MM.1S (cell line): ENCODE measurements at regions not wholly inside any gene's neighbourhood (a gene's known extent, or its start where the extent isn't known, plus 50 kb on each side); places are given as distances from the start of the nearest gene placed in this dataset.

ENCODE experiments used
- DNase-seq: peaks from one replicate; pipeline ENCODE4 v3.0.0-alpha.2; 2015
- H2AFZ ChIP-seq: fragments of 300-600 bp; sonication (generic); 2 replicates; pipeline ENCODE4 v1.6.0; 2016; ENCODE audit warnings: antibody characterized with exemption, low read length
- H3F3A ChIP-seq: fragments of 300-600 bp; sonication (generic); 2 replicates; pipeline ENCODE4 v1.6.1; 2016; ENCODE audit warnings: mild to moderate bottlenecking, antibody characterized with exemption, low read length, moderate library complexity, mixed read lengths; ENCODE audit not compliant: insufficient read depth
- H3K27ac ChIP-seq: fragments of 300-600 bp; sonication (generic); 2 replicates; pipeline ENCODE4 v1.5.1; 2016; ENCODE audit warnings: mild to moderate bottlenecking, low read length
- H3K27me3 ChIP-seq: fragments of 300-600 bp; sonication (generic); replicated peaks from 2 replicates; pipeline ENCODE4 v1.6.0; 2016; ENCODE audit warnings: low read length; ENCODE audit not compliant: insufficient read depth
- H3K36me3 ChIP-seq: fragments of 300-600 bp; sonication (generic); replicated peaks from 2 replicates; pipeline ENCODE4 v1.6.1; 2016; ENCODE audit warnings: mild to moderate bottlenecking, low read length, mixed read lengths; ENCODE audit not compliant: insufficient read depth
- H3K4me1 ChIP-seq: fragments of 300-600 bp; sonication (generic); 2 replicates; pipeline ENCODE4 v1.6.1; 2016; ENCODE audit warnings: low read length, mixed read lengths
- H3K4me2 ChIP-seq: fragments of 300-600 bp; sonication (generic); 2 replicates; pipeline ENCODE4 v1.6.0; 2016; ENCODE audit warnings: low read depth, low read length
- H3K4me3 ChIP-seq: fragments of 300-600 bp; sonication (generic); 2 replicates; pipeline ENCODE4 v1.5.1; 2016; ENCODE audit warnings: low read length, mixed read lengths
- H3K79me2 ChIP-seq: fragments of 300-600 bp; sonication (generic); 2 replicates; pipeline ENCODE4 v1.6.1; 2016; ENCODE audit warnings: mixed run types, low read length, mixed read lengths
- H3K9ac ChIP-seq: fragments of 300-600 bp; sonication (generic); 2 replicates; pipeline ENCODE4 v1.6.1; 2016; ENCODE audit warnings: low read length, mixed read lengths
- H3K9me2 ChIP-seq: fragments of 300-600 bp; sonication (generic); replicated peaks from 2 replicates; pipeline ENCODE4 v1.6.1; 2016; ENCODE audit warnings: mild to moderate bottlenecking, low read length, mixed read lengths; ENCODE audit not compliant: insufficient read depth
- H3K9me3 ChIP-seq: fragments of 300-600 bp; sonication (generic); replicated peaks from 2 replicates; pipeline ENCODE4 v1.6.1; 2016; ENCODE audit warnings: mild to moderate bottlenecking, low read length, mixed read lengths; ENCODE audit not compliant: insufficient read depth
- H4K20me1 ChIP-seq: fragments of 300-600 bp; sonication (generic); 2 replicates; pipeline ENCODE4 v1.6.1; 2016; ENCODE audit warnings: mild to moderate bottlenecking, low read length, moderate library complexity, mixed read lengths; ENCODE audit not compliant: insufficient read depth
- EZH2 ChIP-seq: fragments of 300-600 bp; sonication (generic); optimal IDR thresholded peaks from 2 replicates; pipeline ENCODE3; 2017; ENCODE audit warnings: low read depth, mild to moderate bottlenecking, antibody characterized with exemption, low read length, mixed read lengths
- EZH2phosphoT487 ChIP-seq: fragments of 300-600 bp; sonication (generic); IDR thresholded peaks from 2 replicates; pipeline ENCODE4 v1.6.1; 2018; ENCODE audit warnings: antibody characterized with exemption, low read length
- TF ChIP-seq, protein P1 (sequence below): fragments of 300-600 bp; sonication (generic); IDR thresholded peaks from 2 replicates; pipeline ENCODE4 v1.5.1; 2016; ENCODE audit warnings: antibody characterized with exemption, low read length, mixed read lengths

DNA sequence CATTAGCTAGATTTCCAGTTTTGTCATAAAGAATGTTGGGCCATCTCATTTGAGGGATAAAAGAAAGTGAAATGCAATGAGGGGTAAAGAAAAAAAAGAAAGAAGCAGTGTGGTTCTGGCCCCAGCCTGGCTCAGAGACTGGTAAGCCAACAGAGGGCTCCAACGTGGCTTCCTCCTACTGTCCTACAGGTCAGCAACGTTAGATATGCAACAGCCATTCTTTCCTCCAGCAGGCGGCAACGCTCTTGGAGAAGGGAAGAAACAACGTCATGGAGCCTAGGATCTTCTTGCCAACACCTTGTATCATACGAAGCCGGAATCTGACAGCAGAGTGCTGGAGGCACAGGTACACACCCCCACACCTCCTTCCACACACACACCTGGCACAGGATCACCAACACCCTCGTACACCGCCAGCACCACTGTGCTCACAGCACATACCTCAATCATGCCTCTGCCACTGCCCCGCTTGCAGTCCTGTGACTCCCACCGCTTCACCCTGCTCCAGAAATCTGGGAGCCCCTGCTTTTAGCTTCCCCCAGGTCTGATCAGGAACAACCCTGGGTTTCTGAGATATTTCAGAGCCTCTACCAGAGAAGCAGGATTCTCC is 102.8 kb downstream of the RPAP3 start:
- no peaks in the 10 kb centered on the region for H3F3A ChIP-seq
- no peak overlapping the region for H2AFZ ChIP-seq

GRCh38 chr12:47602325-47602724 is 103.5 kb downstream of the RPAP3 start:
- Histone ChIP-seq H4K20me1 (no peaks in the 10 kb centered on the region), H3K4me2 (no peak overlapping the region), H3K9me2 (no peaks in the 10 kb centered on the region), H3K27me3 (no peaks in the 10 kb centered on the region), H3K36me3 (no peaks in the 10 kb centered on the region), H3F3A (no peaks in the 10 kb centered on the region), H3K27ac (no peak overlapping the region), H2AFZ (no peak overlapping the region), H3K79me2 (no peaks in the 10 kb centered on the region), H3K4me3 (no peak overlapping the region), H3K4me1 (no peaks in the 10 kb centered on the region), H3K9ac (no peak overlapping the region), H3K9me3 (no peaks in the 10 kb centered on the region)
- no peak for DNase-seq
- TF ChIP-seq EZH2phosphoT487 (no peak), EZH2 (no peak)
- TF ChIP-seq, protein P1, sequence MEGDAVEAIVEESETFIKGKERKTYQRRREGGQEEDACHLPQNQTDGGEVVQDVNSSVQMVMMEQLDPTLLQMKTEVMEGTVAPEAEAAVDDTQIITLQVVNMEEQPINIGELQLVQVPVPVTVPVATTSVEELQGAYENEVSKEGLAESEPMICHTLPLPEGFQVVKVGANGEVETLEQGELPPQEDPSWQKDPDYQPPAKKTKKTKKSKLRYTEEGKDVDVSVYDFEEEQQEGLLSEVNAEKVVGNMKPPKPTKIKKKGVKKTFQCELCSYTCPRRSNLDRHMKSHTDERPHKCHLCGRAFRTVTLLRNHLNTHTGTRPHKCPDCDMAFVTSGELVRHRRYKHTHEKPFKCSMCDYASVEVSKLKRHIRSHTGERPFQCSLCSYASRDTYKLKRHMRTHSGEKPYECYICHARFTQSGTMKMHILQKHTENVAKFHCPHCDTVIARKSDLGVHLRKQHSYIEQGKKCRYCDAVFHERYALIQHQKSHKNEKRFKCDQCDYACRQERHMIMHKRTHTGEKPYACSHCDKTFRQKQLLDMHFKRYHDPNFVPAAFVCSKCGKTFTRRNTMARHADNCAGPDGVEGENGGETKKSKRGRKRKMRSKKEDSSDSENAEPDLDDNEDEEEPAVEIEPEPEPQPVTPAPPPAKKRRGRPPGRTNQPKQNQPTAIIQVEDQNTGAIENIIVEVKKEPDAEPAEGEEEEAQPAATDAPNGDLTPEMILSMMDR, result no peak

More for the DNA sequence above, 102.8 kb downstream of the RPAP3 start:
- TF ChIP-seq, protein P1, result no peak
- no peak for TF ChIP-seq EZH2
- no peak for TF ChIP-seq EZH2phosphoT487
- Histone ChIP-seq H3K9me2 (no peaks in the 10 kb centered on the region), H3K9ac (no peak overlapping the region), H3K9me3 (no peaks in the 10 kb centered on the region), H3K4me2 (no peak overlapping the region), H3K36me3 (no peaks in the 10 kb centered on the region), H3K4me3 (no peak overlapping the region), H3K79me2 (no peaks in the 10 kb centered on the region), H3K4me1 (no peaks in the 10 kb centered on the region), H4K20me1 (no peaks in the 10 kb centered on the region), H3K27ac (no peak overlapping the region), H3K27me3 (no peaks in the 10 kb centered on the region)
- no peak for DNase-seq

DNA sequence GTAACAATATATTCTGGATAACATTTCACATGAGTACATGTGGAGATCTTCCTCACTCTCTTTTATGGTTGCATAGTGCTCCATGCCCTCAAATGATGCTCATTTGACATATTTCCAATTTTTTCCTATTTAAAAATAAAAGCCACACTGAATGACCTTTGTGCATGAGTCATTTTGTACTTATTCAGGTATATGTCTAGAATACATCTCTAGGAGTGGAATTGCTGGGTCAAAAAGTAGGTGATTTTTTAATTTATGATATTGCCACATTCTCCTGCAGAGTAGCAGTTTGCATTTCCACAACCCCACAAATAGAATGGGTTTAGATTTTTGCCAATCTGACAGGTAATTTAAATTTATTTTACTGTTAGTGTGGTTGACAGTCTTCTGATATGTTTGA is 104.8 kb downstream of the RPAP3 start:
- no peak overlapping the region for H2AFZ ChIP-seq
- H3K4me3 ChIP-seq, result no peak overlapping the region
- no peak overlapping the region for H3K27ac ChIP-seq
- no peaks in the 10 kb centered on the region for H3F3A ChIP-seq
- no peaks in the 10 kb centered on the region for H3K9me2 ChIP-seq
- no peak overlapping the region for H3K4me2 ChIP-seq
- H3K9me3 ChIP-seq, result no peaks in the 10 kb centered on the region
- no peaks in the 10 kb centered on the region for H3K27me3 ChIP-seq
- TF ChIP-seq, protein P1, result no peak
- TF ChIP-seq EZH2phosphoT487 (no peak), EZH2 (no peak)
- no peaks in the 10 kb centered on the region for H3K4me1 ChIP-seq
- no peak overlapping the region for H3K9ac ChIP-seq
- DNase-seq, result no peak
- H4K20me1 ChIP-seq, result no peaks in the 10 kb centered on the region
- H3K36me3 ChIP-seq, result no peaks in the 10 kb centered on the region
- H3K79me2 ChIP-seq, result no peaks in the 10 kb centered on the region
